GM12801 (cell line): ENCODE measurements at regions not wholly inside any gene's neighbourhood (a gene's known extent, or its start where the extent isn't known, plus 50 kb on each side); places are given as distances from the start of the nearest gene placed in this dataset.

Experiments
- CTCF ChIP-seq: IDR thresholded peaks from one replicate; pipeline ENCODE4 v1.5.1; 2011; ENCODE audit warnings: control low read depth; ENCODE audit not compliant: insufficient read length; ENCODE audit errors: extremely low read depth

GRCh38 chr2:43032213-43033015 is 194.0 kb downstream of the ZFP36L2 start:
- TF ChIP-seq CTCF, result no peak

- no peak for TF ChIP-seq CTCF
Observed at GRCh38 chr2:43031471-43032212, 194.8 kb downstream of the ZFP36L2 start.

GRCh38 chr2:43030551-43031307 is 195.7 kb downstream of the ZFP36L2 start:
- TF ChIP-seq CTCF, result no peak

GRCh38 chr2:43029186-43029585 is 197.2 kb downstream of the ZFP36L2 start:
- no peak for TF ChIP-seq CTCF

GRCh38 chr2:43028188-43028587 is 198.2 kb downstream of the ZFP36L2 start:
- TF ChIP-seq CTCF, result no peak

- no peak for TF ChIP-seq CTCF
Observed at GRCh38 chr2:43027097-43027873, 199.1 kb downstream of the ZFP36L2 start.
